Left colon (tissue), 2 donors: ENCODE measurements at regions not wholly inside any gene's neighbourhood (a gene's known extent, or its start where the extent isn't known, plus 50 kb on each side); places are given as distances from the start of the nearest gene placed in this dataset.

Source experiments
- ATAC-seq: fragments of 200-7000 bp; cut with Tn5 transposase; one replicate; pipeline ENCODE4 v1.9.1; 2020; ENCODE audit warnings: mild to moderate bottlenecking, moderate library complexity
- DNase-seq, 2 donors: peaks; one replicate each; pipeline ENCODE4 v3.0.0-alpha.2; 2020
- intact Hi-C, 2 donors: fragments of 100-400 bp; cut with DNase I in 1 of 2; cut with micrococcal nuclease in 1 of 2; formaldehyde crosslinking; loops; one replicate each; pipeline versions ENCODE4 v1.11.2 to v1.14.0; 2022; cut with DNase I, micrococcal nuclease
- donor health status: DM: no; HTN: no; CAD: no.
- donor health status: DM: yes; HTN: yes; CAD: no.

DNA sequence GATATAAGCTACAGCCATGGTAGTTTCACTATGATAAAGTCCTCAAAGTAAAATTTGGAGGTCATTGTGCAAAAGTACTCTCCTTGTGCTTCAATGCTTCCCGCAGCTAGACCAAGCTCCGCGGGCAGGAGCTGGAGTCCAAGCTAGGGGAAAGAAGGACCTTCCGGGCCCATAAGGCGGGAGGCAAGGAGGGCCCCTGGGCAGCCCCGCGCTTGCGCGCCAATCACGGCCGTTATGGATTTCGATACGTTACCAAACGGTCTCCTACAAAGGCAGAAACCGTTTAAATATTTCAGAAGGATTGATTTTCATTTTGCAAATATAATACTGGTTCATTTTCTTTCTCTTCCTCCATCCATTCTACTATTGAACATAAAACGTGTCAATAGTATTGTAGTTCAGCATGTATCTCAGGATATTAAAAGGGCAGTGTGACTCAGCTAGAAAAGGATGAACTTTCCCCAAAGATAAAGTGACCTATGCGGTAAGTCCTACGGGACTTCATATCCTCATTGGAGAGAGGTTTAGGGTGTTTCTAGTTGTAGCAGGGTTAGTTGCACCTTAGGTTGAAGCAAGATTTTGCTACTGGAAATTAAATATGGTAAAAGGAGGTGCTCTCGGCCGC, 128.0 kb downstream of the KIF20B start:
- intact Hi-C loops, result no loop called here
- no peak for ATAC-seq
- DNase-seq, result no peak

DNA sequence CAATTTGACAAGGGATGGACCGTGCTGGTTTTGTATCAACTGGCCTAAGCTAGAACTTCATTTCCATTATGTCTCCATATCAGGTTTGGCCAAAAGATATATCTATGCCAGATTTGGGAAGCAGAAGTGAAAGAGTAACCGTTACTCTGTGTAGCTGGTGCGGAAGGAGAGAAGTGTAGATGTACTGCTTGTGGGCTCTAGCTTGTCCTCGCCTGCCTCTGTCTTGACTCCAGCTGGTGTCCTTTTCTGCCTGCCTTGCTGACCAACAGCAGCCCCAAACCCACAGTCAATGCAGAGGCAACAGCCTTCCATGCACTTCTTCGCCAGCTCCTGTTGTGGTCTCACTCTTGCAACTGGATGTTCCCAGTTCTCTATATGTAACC, 128.5 kb downstream of the KIF20B start:
- DNase-seq (no peak), ATAC-seq (no peak)
- intact Hi-C loops, result no loop called here

GRCh38 chr10:89830624-89831023, 129.2 kb downstream of the KIF20B start:
- ATAC-seq (no peak), DNase-seq (no peak)
- intact Hi-C loops, result no loop called here

- intact Hi-C loops, result no loop called here
- ATAC-seq, result peak; percentile 48
Measured at GRCh38 chr10:89836840-89837164, 135.4 kb downstream of the KIF20B start.

DNA sequence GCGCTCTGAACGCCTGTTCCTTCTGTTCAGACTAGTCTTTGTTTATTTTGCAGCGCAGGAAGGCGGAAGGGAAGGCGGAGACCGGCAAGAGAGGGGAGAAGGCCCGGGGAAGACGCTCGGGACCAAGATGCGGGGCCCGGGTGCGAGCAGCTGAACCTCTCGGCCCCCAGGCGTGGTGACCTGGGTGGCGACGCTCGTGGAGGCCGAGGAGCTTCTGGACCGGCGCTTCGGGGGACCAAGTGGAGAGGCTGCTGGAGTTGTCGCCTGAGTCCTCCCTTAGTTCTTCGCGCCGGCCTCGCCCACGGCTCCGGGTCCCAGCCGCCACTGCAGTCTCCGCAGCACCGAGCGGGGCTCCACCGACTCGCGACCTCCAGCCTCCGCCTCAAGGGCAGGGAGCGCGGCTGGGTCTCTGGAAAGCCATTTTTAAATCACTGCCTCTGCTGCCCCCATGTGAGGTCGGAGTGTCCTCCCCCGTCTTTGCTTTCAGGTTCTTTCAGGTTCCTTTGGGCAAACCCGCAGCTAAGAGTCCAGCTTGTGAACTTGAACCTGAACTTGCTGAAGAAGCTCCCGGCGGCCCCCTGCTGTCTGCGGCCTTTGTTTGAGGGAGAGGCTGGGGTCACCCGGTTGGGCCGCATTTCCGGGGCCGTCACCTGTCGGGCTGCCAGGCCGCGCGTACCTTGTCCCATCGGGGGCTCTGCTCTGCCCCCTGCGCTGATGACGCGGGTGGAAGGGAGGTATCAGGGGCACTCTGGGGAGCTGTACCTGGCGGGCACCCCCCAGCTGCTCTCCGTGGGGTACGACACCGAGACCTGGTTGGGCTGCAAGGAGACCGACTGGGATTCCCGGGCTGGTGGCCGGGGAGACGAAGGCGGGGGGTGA, 136.0 kb downstream of the KIF20B start:
- ATAC-seq, result peak; percentile 81
- DNase-seq, result peak; percentile 38 to 66
- intact Hi-C loops, result no loop called here

More at GRCh38 chr10:89836840-89837164, 135.4 kb downstream of the KIF20B start:
- DNase-seq, result no peak

- intact Hi-C loops, result no loop called here
- DNase-seq (peak in 1 of 2 donors; percentile 15), ATAC-seq (peak; percentile 15)
Measured at GRCh38 chr10:89838044-89838615, 136.7 kb downstream of the KIF20B start.

- ATAC-seq (no peak), DNase-seq (no peak)
- intact Hi-C loops, result no loop called here
Measured at GRCh38 chr10:89845541-89846280, 144.3 kb downstream of the KIF20B start.

DNA sequence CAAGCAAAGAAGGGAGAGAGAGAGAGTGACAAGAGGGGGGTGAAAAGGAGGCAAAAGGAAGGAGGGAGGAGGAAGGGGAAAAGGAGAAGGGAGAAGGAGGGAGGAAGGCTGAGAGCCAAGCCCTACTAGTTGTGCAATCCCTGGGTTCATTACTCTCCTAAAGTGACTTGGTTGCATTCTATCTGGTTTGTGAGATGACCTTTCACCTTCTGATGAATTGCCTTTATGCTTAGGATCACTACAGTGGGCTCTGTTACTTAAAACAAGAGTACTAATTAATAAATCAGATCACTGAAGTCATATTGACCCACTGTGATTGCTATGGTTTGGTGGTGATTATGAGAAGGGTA, 144.9 kb downstream of the KIF20B start:
- intact Hi-C loops, result no loop called here
- DNase-seq (no peak), ATAC-seq (no peak)

GRCh38 chr10:89846786-89847185, 145.4 kb downstream of the KIF20B start:
- intact Hi-C loops, result no loop called here
- DNase-seq, result no peak
- ATAC-seq, result no peak

GRCh38 chr10:89852872-89853271, 151.5 kb downstream of the KIF20B start:
- ATAC-seq (no peak), DNase-seq (no peak)
- intact Hi-C loops, result no loop called here

- DNase-seq (no peak), ATAC-seq (no peak)
- intact Hi-C loops, result no loop called here
Measured at GRCh38 chr10:89853781-89854191, 152.4 kb downstream of the KIF20B start.

- ATAC-seq (no peak), DNase-seq (no peak)
- intact Hi-C loops, result no loop called here
Measured at GRCh38 chr10:89857431-89858042, 156.1 kb downstream of the KIF20B start.

DNA sequence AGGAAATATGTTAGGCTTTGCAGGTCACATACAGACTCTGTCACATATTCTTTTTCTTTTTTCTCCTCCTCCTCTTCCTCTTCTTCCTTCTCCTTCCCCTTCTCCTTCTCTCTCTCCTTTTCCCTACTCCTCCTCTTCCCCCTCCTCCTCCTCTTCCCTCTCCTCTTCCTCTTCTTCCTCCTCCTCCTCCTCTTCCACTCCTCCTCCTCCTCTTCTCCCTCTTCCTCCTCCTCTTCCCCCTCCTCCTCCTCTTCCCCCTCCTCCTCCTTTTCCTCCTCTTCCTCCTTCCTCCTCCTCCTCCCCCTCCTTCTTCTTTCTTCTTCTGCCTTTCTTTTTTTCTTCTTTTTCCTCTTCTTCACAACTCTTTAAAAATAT, 159.8 kb downstream of the KIF20B start:
- ATAC-seq (no peak), DNase-seq (no peak)
- intact Hi-C loops, result no loop called here

- DNase-seq (no peak), ATAC-seq (no peak)
- intact Hi-C loops, result no loop called here
Measured at GRCh38 chr10:89861584-89862301, 160.4 kb downstream of the KIF20B start.

GRCh38 chr10:89867964-89868363, 166.6 kb downstream of the KIF20B start:
- DNase-seq (no peak), ATAC-seq (no peak)
- intact Hi-C loops, result no loop called here

GRCh38 chr10:89869180-89869579, 167.8 kb downstream of the KIF20B start:
- intact Hi-C loops, result no loop called here
- DNase-seq (no peak), ATAC-seq (no peak)

DNA sequence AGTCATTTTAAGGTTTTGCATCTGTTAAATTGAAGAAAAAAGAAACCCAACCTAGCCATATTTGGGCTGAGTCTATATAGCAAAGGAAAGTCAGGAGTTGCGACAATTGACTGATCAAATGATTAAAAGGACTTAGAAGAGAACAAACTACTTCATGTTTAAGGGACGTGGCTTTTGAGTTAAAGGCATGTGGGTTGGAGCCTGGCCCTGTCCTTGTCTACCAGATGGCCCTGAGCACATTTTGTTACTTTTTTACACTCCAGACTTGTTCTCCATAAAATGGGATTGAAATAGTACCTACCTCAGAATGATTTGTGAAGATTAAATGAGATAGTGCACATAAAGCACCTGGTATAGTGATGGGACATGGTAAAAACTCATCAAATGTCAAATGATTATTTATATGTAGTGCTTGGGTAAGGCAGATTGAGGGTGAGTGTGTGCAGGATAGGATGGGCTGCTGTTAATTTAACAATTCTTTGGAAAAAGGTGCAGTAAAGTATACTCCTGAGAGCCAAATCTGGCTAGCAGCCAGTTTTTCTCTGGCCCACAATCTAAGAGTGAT, 168.3 kb downstream of the KIF20B start:
- intact Hi-C loops, result no loop called here
- ATAC-seq (no peak), DNase-seq (no peak)

GRCh38 chr10:89870936-89871335, 169.5 kb downstream of the KIF20B start:
- no peak for ATAC-seq
- intact Hi-C loops, result no loop called here

More at GRCh38 chr10:89870936-89871335, 169.5 kb downstream of the KIF20B start:
- no peak for DNase-seq
